GM21576 (cell line): ENCODE measurements at regions not wholly inside any gene's neighbourhood (a gene's known extent, or its start where the extent isn't known, plus 50 kb on each side); places are given as distances from the start of the nearest gene placed in this dataset.

Experiments
- ATAC-seq: cut with Tn5 transposase; IDR thresholded peaks from one replicate; pipeline ENCODE4 v1.9.1; 2021; ENCODE audit warnings: mild to moderate bottlenecking, moderate library complexity; ENCODE audit not compliant: unreplicated experiment

DNA sequence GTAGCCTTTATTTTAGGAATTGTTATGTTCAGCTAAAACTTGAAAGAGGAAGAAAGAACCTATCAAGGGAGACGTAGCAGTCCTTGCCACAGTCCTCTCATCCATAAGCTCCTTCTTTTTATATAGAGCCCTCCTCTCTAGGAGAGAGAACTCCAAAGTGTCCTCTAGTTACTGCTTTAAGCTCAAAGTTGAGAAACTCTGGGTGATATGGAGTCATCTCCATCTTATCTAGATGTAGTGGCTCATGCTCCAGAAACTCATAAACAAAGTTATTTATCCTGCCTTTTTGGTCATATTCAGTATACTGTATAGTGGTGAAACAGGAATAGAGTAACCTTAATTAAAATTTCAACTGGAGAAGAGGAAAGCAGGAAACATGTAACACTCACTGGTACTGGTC is 90.4 kb upstream of the ATF7IP start:
- ATAC-seq, result no peak

DNA sequence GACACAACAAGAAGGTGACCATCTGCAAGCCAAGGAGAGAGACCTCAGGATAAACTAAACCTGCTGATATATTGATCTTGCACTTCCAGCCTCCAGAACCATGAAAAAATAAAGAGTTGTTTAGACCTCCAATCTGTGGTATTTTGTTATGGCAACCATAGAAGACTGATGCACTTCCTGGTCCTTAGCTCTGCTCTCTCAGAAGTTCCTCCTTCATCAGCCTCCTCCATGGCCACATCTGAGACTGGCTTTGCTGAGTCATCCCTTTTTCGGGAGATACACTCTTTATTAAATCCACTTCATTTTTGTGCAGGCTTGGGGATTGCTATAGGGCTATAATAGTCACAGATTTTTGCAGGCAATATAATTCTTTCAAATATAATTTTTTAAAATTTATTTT is 89.6 kb upstream of the ATF7IP start:
- ATAC-seq, result no peak

DNA sequence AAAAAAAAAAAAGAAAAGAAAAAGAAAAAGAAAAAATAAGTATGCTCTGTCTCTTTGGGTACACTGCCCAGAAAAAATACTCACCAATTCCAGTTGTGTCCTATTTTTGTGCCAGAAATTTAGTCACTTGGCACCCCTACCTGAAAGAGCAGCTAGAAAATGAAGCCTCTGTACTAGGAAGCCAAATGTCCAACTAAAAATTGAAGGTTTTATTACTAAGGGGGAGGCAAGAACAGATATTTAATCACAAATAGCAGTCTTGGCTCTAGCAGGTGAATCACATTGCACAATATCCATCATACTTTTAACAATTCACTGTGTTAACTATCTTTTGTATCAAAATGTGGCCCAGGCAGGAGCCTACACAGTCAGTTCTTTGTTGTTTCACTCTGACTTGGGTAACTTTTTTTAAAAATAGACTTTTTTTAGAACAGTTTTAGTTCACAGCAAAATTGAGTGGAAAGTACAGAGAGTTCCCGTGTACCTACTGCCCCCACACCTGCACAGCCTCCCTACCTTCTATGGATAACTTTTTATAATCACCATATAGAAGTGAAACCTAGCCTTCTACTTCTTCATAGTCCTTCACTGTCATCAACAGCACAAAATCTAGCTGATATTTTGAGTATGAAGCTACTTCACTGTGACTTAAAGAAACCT is 87.1 kb upstream of the ATF7IP start:
- ATAC-seq, result peak; percentile 32

DNA sequence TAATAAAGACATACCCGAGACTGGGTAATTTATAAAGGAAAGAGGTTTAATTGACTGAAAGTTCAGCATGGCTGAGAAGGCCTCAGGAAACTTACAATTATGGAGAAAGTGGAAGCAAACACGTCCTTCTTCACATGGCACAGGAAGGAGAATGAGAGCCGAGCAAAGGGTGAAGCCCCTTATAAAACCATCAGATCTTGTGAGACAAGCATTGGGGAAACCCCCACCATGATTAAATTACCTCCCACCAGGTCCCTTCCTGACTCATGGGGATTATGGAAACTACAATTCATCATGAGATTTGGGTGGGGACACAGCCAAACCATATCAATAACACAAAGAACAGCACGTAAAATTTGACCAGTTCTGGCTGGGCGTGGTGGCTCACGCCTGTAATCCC is 85.6 kb upstream of the ATF7IP start:
- ATAC-seq, result no peak

DNA sequence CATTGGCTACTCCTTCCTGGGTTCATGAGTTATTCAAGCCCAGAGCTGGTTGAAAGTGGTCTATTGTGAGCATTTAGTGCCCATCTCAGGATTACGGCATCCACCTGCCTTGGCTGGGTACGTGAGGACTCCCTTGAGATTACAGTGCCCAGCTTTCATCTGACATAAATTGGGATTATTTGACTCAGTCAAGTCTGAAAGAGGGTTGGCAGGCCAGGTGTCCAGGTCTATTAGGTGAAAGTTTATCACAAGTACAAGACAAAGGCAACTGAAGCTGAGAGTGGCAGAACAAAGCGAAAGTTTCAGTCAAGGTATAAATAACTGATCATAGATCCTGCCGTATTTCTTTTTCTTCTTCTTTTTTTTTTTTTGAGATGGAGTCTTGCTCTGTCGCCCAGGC is 84.6 kb upstream of the ATF7IP start:
- ATAC-seq, result no peak

DNA sequence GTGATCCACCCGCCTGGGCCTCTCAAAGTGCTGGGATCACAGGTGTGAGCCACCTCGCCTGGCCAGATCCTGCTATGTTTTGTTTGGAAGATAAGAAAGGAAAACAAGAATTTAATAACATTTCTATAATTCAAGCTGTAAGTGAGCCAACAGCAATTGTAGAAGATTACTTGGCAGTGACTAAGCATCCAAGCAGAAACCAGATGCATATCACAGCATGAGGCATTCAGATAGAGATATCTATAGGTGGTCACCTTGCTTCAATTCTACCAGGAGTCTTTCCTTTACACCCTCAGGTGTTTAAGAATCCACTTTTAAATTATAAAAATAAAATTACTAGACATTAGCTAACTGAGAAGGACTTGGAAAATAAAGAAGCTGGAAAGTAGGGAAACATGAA is 83.9 kb upstream of the ATF7IP start:
- no peak for ATAC-seq

DNA sequence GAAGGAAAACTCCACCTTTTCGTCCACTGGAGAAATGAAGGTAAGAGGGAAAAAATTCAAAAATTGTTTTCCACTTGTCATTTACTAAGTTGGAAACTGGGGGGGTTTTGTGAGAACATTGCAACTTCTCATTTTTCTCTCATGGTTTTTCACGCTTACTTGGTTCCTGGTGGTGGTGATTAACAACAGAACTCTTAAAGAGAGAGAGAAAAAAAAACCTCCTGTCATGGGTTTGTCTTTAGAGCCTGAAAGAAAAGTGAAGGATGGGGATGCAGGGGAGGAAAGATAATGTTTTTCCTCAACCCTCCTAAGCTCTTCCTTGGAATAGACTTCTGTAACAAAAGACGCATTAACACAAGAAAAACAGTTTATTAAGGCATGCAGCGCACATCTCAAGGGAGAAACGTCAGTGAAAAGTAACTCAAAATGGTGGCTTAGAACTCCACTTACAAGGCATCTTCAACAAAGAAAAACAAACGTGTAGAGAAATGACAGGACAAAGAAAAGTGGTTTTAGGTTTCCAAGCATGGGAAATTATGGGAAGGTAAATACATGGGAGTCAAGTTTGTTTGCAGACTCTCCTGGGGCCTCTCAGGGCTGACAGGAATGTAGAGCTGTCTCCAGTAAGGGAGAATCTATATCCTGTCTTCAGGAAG is 81.9 kb upstream of the ATF7IP start:
- ATAC-seq, result no peak

DNA sequence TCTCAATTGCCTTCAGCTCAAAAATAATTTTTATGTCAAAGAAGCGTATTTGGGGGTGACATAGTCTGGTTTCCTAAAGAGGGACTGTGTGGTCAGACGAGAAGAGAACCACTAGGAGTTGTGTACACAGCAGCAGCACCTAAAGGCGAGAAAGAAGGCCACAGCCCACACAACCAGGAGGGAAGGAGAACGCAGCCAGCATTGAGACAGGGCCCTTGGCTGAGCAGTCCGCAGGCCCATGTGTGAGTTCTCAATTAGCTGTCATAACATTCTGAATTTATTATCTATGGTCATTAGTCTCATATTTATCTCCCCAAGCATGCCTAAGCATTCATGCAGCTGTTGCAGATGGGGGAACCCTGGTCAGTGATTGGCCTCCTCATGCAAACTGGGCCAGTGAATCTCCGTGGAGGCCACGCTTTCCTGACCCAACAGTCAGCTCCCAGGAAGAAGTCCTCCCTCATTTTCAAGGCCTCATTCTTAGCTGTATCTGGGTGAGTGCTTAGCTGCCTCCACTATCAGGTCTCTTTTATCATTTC is 81.2 kb upstream of the ATF7IP start:
- ATAC-seq, result peak; percentile 50

DNA sequence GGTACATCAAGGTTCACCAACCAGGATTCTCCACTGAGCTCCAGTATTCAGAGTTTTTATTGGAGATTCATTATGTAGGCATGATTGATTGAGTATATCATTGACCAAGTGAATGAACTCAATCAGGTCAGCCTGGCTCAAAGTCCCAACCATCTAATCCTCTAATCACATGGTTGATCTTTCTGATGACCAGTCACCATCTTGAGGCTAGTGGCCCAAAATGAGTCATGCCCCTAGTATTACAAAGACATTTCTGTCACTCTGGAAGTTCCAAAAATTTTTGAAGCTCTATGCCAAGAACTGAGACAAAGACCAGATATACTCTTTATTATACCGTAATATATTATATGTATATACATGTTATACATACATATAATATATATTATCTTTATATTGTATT is 75.9 kb upstream of the ATF7IP start:
- ATAC-seq, result no peak

DNA sequence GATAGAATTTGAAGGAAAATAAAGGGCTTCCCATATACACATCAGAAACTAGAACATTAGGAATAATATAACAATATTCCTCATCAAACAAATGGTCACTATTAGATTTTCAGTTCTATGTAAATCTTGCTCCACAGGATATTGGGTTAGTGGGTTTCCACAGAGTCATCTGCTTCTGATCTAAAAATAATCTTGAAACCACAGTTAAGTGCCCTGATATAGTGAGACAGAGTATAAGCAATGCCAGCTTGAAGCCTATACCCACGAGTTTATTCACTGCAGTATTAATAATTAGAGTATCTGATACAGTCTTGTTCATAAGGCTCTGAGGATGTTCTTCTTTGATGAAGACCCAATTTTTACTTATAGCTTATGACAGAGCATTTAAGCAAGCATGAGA is 74.5 kb upstream of the ATF7IP start:
- no peak for ATAC-seq

DNA sequence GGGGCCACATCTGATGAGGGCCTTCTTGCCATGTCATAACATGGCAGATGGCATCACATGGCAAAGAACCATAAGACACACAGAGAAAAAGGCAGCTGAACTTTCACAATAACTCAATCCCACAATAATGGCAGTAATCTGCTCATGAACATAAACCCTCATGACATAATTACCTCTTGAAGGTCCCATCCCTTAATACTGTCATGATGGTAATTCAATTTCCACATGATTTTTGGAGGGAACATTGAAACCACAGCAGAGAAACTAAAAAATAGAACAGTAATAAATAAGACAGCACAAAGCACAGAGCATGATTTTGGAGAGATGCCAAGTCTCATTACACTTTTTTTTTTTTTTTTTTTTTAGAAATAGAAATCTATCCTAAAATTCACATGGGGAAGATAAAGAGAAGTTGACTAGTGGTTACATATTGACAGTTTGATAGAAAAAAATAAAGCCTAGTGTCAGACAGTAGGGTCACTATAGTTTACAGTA is 61.8 kb upstream of the ATF7IP start:
- ATAC-seq, result no peak

DNA sequence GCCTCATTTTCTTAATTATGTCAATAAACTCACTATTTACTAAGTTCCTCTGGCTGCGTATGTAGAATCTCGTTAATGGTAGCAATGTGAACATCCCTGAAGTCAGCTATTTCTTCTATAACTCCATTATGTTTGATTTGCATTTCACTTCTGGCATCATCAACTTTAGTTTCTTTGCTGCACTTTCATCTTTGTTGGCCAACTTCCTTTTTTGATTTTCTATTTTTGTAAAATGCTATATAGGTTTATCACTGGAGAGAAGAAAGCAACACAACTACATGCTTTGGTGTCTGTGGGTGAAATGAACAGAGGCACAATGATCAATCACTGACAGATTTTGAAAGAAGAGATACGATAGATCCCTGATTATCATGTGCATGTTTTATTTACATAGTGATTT is 58.5 kb upstream of the ATF7IP start:
- ATAC-seq, result no peak

DNA sequence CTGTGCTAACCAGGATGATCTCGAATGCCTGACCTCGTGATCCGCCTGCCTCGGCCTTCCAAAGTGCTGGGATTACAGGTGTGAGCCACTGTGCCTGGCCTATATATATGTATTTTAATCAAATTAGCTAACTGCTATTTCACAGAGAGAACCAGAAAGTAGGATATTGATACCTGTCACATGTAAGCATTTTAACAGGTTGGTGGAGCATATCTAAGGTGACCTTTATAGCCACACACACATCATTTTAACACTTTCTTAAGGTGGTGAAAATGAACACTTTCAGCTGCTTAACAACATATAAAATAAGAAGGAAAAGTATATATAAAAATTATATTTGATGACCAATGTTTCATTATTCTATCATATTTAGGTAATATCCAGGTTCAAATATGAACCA is 57.0 kb upstream of the ATF7IP start:
- no peak for ATAC-seq

DNA sequence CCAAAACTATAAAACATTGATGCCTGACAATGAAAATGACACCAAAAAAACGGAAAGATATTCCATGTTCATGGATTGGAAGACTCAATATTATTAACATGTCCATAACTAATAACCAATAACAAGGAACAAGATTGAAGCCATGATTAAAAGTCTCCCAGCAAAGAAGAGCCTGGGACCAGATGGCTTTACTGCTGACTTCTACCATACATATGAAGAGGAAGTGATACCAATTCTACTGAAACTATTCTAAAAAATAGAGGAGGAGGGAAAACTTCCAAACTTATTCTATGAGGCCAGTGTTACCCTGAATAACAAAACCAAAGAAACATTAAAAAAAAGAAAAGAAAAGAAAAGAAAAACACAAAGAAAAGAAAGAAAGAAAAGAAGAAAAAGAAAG is 54.6 kb upstream of the ATF7IP start:
- no peak for ATAC-seq

DNA sequence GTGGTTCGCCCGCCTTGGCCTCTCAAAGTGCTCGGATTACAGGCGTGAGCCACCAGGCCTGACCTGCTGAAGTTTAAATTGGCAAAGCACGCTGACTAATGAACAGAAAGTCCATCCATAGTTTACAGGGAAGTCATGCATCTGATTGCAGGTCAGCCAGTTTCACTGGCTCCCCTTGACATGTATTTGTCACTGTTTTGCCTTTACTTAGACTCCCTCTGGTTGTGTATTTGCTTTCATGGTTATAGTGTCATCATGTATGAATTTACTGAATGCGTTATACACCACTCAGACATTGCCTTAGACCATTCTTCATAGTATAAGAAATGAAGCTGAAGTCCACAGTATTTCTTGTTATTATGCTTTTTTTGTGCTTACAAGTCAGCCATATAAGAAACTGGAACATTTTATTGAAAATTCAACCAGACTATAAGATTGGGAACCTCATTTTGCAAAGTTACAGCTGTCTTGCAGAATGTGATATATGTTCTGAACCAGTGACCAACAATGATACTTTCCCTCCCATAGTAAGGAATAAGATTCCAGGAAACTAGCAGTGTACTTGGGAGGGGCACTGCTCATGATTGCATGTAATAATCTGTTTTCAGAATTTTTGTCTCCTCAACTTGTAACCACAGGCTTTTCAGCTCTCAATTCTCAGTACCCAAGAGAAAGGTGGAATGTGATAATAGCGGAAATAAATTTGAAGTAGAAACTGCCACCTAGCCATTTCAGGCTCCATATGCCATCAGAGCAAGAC is 51.9 kb upstream of the ATF7IP start:
- no peak for ATAC-seq

DNA sequence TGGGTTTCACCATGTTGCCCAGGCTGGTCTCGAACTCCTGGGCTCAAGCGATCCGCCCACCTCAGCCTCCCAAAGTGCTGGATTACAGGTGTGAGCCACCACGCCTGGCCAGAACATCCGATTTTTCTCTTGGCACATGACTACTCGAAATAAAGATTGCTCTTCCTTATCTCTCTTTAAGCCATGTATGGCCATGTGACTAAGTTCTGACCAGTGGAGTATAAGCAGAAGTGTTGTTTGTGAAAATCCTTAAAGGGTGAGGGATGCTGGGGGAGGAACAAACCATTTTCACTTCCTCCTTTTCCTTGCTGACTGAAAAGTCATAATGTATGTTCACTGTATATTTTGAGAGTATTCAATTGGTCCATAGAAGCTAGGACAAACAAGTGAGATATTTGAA is 50.7 kb upstream of the ATF7IP start:
- ATAC-seq, result no peak

DNA sequence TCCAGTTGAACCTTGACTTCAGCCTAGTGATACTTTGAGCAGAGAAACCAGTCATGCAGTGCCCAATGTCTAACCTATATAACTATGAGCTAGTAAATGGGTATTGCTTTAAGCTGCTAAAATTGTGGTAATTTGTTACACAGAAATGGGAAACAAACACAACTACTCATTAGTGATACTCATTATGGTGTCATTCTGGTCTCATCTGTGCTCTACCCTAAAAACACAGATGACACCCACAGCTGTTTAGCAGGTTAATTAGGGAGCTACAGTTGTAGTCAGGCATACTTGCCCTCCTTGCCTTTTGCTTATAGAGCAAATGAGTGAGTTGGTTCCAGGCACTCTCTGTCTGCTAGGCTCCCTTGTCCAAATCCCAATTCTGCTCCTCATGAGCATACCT is 50.0 kb upstream of the ATF7IP start:
- no peak for ATAC-seq
